ENCODE measurements at regions not wholly inside any gene's neighbourhood (a gene's known extent, or its start where the extent isn't known, plus 50 kb on each side); places are given as distances from the start of the nearest gene placed in this dataset.

DNA sequence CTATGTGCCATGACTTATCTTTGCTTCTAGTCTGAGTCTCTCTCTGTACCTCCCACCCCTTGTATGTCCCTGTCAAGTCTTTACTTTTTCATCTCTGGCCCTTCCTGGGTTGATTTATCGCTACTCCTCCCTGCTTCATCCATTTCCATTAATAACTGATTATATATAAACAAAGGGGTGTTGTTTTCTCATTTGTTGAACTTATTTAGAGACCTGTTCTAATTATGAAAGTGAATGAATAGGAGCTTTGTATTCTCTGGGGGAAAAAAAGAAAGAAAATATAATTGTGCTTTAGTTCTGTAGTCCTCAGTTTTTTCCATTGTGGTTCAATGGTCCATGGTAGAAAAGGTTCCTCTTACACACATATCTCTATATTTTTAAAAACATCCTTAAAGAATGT lies 328.9 kb upstream of the PPP2R3A start:
- POLR2A ChIA-PET: no interaction called here

DNA sequence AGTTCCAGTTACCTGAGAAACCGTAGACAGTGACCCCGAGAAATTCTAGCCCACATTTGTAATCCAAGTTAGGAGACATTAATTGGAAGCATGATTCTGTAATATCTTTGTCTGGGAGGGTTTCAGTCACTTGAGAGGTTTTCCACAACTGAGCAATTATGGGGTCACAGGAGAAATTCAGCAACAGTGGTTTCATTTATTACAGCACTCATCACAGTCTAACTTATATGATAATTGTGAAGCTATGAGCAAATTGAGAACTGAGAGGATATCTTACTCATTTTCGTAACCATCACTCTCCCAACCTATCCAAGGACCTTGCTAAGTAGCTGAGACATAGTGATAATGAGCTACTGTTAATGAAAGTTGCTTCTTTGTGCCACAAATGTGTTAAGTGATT lies 328.5 kb upstream of the PPP2R3A start:
- no peaks in the 10 kb centered on the region for H3K4me1 ChIP-seq (ENCODE audit: insufficient read depth, low read length, poor library complexity, severe bottlenecking)
- no TSS peak for BruUV-seq (replicated peaks)
- no peak overlapping the region for H3K4me3 ChIP-seq (ENCODE audit: low read depth, low read length, poor library complexity, severe bottlenecking)
- no peak overlapping the region for H3K27ac ChIP-seq (ENCODE audit: low read depth, low read length, poor library complexity, severe bottlenecking)
- ChIA-PET POLR2A (interaction anchor here (0.5 kb wide), 1 partner anchor 46 kb away, joined by 5 read pairs; no protein-coding TSS in a partner anchor), CTCF (ENCODE audit: unreplicated experiment) (no interaction called here)
- DNase-seq (ENCODE audit: low spot score): no peak
- no peak for TF ChIP-seq CTCF (conservative IDR thresholded peaks at IDR 0.05; ENCODE audit: low read length)
- H3K4me2 ChIP-seq (ENCODE audit: low read length): no peak overlapping the region
- intact Hi-C loops (cut with micrococcal nuclease; ENCODE audit: unreplicated experiment): no loop called here
- H3K79me2 ChIP-seq (ENCODE audit: insufficient read depth, low read depth, low read length): no peaks in the 10 kb centered on the region
- no peaks in the 10 kb centered on the region for H3K36me3 ChIP-seq (ENCODE audit: insufficient read depth, low read length)
- no peaks in the 10 kb centered on the region for H4K20me1 ChIP-seq (ENCODE audit: insufficient read depth, low read length)
- H2AFZ ChIP-seq (ENCODE audit: low read length): no peak overlapping the region
- H3K9me2 ChIP-seq (ENCODE audit: insufficient read depth, low read length): no peaks in the 10 kb centered on the region
- H3K9me3 ChIP-seq (ENCODE audit: low read length): no peaks in the 10 kb centered on the region

More for the DNA sequence above, 328.9 kb upstream of the PPP2R3A start:
- BruUV-seq (replicated peaks): no TSS peak
- Histone ChIP-seq H2AFZ (ENCODE audit: low read length) (no peak overlapping the region), H3K9me2 (ENCODE audit: insufficient read depth, low read length) (no peaks in the 10 kb centered on the region), H3K4me1 (ENCODE audit: insufficient read depth, low read length, poor library complexity, severe bottlenecking) (no peaks in the 10 kb centered on the region), H3K9me3 (ENCODE audit: low read length) (no peaks in the 10 kb centered on the region), H3K4me3 (ENCODE audit: low read depth, low read length, poor library complexity, severe bottlenecking) (no peak overlapping the region), H3K79me2 (ENCODE audit: insufficient read depth, low read depth, low read length) (no peaks in the 10 kb centered on the region), H3K36me3 (ENCODE audit: insufficient read depth, low read length) (no peaks in the 10 kb centered on the region), H4K20me1 (ENCODE audit: insufficient read depth, low read length) (no peaks in the 10 kb centered on the region), H3K4me2 (ENCODE audit: low read length) (no peak overlapping the region), H3K27ac (ENCODE audit: low read depth, low read length, poor library complexity, severe bottlenecking) (no peak overlapping the region)
- CTCF ChIA-PET (ENCODE audit: unreplicated experiment): no interaction called here
- intact Hi-C loops (cut with micrococcal nuclease; ENCODE audit: unreplicated experiment): no loop called here
- TF ChIP-seq CTCF (conservative IDR thresholded peaks at IDR 0.05; ENCODE audit: low read length): no peak
- no peak for TF ChIP-seq EZH2phosphoT487 (IDR thresholded peaks at IDR 0.05; ENCODE audit: borderline replicate concordance, low read depth, low read length)
- no peak for DNase-seq (ENCODE audit: low spot score)

DNA sequence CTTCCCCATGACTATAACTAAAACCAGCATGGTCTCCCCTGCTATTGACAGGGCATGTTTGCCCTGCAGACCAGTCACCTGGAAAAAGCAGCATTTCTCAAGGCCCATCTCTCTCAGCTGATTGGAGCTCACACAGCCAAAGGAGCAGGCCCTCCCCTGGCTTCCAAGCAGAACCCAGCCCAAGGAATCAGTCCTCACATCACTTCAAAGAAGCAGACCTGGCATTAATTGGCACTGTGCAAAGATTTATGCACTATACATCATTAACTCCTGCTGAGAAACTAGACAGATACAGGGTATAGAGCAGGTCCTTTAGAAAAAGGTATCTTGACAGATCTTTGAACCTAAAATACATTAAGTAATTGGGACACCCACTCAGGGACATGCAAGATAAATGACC lies 323.8 kb upstream of the PPP2R3A start:
- intact Hi-C loops (cut with micrococcal nuclease; ENCODE audit: unreplicated experiment): no loop called here
- no peaks in the 10 kb centered on the region for H3K79me2 ChIP-seq (ENCODE audit: insufficient read depth, low read depth, low read length)
- no peak overlapping the region for H3K4me2 ChIP-seq (ENCODE audit: low read length)
- no peak for DNase-seq (ENCODE audit: low spot score)
- H3K9me3 ChIP-seq (ENCODE audit: low read length): no peaks in the 10 kb centered on the region
- no peaks in the 10 kb centered on the region for H3K4me1 ChIP-seq (ENCODE audit: insufficient read depth, low read length, poor library complexity, severe bottlenecking)
- no peak for TF ChIP-seq EZH2phosphoT487 (IDR thresholded peaks at IDR 0.05; ENCODE audit: borderline replicate concordance, low read depth, low read length)
- no peak for TF ChIP-seq CTCF (conservative IDR thresholded peaks at IDR 0.05; ENCODE audit: low read length)
- H3K4me3 ChIP-seq (ENCODE audit: low read depth, low read length, poor library complexity, severe bottlenecking): no peak overlapping the region
- no peaks in the 10 kb centered on the region for H3K9me2 ChIP-seq (ENCODE audit: insufficient read depth, low read length)
- POLR2A ChIA-PET: no interaction called here
- H4K20me1 ChIP-seq (ENCODE audit: insufficient read depth, low read length): no peaks in the 10 kb centered on the region
- no TSS peak for BruUV-seq (replicated peaks)
- CTCF ChIA-PET (ENCODE audit: unreplicated experiment): no interaction called here
- H3K36me3 ChIP-seq (ENCODE audit: insufficient read depth, low read length): no peaks in the 10 kb centered on the region
- H2AFZ ChIP-seq (ENCODE audit: low read length): no peak overlapping the region
- H3K27ac ChIP-seq (ENCODE audit: low read depth, low read length, poor library complexity, severe bottlenecking): no peak overlapping the region

Measured in OCI-LY7 (cell line).